ENCODE measurements at regions not wholly inside any gene's neighbourhood (a gene's known extent, or its start where the extent isn't known, plus 50 kb on each side); places are given as distances from the start of the nearest gene placed in this dataset.

GRCh38 chr5:51494821-51495220, 111.6 kb downstream of the ISL1 start:
- no peak for TF ChIP-seq CTCF (IDR thresholded peaks at IDR 0.05)
- no peak for TF ChIP-seq POLR2A (IDR thresholded peaks at IDR 0.05)
